GM19239 (cell line): ENCODE measurements at regions not wholly inside any gene's neighbourhood (a gene's known extent, or its start where the extent isn't known, plus 50 kb on each side); places are given as distances from the start of the nearest gene placed in this dataset.
"Not testable (repeated sequence)": the region's sequence is repeated elsewhere in the genome, so short reads cannot be mapped to it uniquely, and the experiment has no call there.

Source experiments
- DNase-seq: peaks from one replicate; pipeline ENCODE4 v3.0.0; 2011; ENCODE audit warnings: low spot score; ENCODE audit not compliant: insufficient read length
- FAIRE-seq: peaks from 2 replicates; lab custom pipeline; 2011; peaks lifted over from hg19 to GRCh38; lab: Jason Lieb, UNC

- no peak for FAIRE-seq
- DNase-seq: no peak
Observed at GRCh38 chr4:27429364-27429871, 568.8 kb downstream of the STIM2 start.

GRCh38 chr4:27442146-27442545 lies 581.5 kb downstream of the STIM2 start:
- no peak for DNase-seq
- FAIRE-seq: no peak

- not testable (repeated sequence) for DNase-seq, FAIRE-seq
Observed at GRCh38 chr4:27442661-27443060, 582.0 kb downstream of the STIM2 start.

- FAIRE-seq (no peak), DNase-seq (no peak)
Observed at GRCh38 chr4:27463816-27464215, 603.2 kb downstream of the STIM2 start.

- FAIRE-seq: no peak
- DNase-seq: no peak
Observed at GRCh38 chr4:27467351-27467750, 606.7 kb downstream of the STIM2 start.

GRCh38 chr4:27472364-27472763 lies 611.7 kb downstream of the STIM2 start:
- FAIRE-seq: no peak
- DNase-seq: no peak

GRCh38 chr4:27474691-27475090 lies 614.0 kb downstream of the STIM2 start:
- FAIRE-seq: no peak

GRCh38 chr4:27484216-27484615 lies 623.6 kb downstream of the STIM2 start:
- DNase-seq: no peak
- FAIRE-seq: no peak

More at GRCh38 chr4:27474691-27475090, 614.0 kb downstream of the STIM2 start:
- DNase-seq: no peak

GRCh38 chr4:27490315-27490714 lies 629.7 kb downstream of the STIM2 start:
- FAIRE-seq (no peak), DNase-seq (no peak)

- no peak for DNase-seq
- FAIRE-seq: no peak
Observed at GRCh38 chr4:27490766-27491165, 630.1 kb downstream of the STIM2 start.

GRCh38 chr4:27506401-27506800 lies 645.8 kb downstream of the STIM2 start:
- DNase-seq (no peak), FAIRE-seq (no peak)

GRCh38 chr4:27514711-27515110 lies 654.1 kb downstream of the STIM2 start:
- DNase-seq (no peak), FAIRE-seq (no peak)

- FAIRE-seq (no peak), DNase-seq (no peak)
Observed at GRCh38 chr4:27515140-27515539, 654.5 kb downstream of the STIM2 start.

GRCh38 chr4:27518876-27519275 lies 658.2 kb downstream of the STIM2 start:
- DNase-seq (no peak), FAIRE-seq (no peak)

- FAIRE-seq: no peak
Observed at GRCh38 chr4:27524224-27524623, 663.6 kb downstream of the STIM2 start.

GRCh38 chr4:27534488-27534887 lies 673.8 kb downstream of the STIM2 start:
- FAIRE-seq: no peak
- DNase-seq: no peak

More at GRCh38 chr4:27524224-27524623, 663.6 kb downstream of the STIM2 start:
- no peak for DNase-seq

- FAIRE-seq (no peak), DNase-seq (no peak)
Observed at GRCh38 chr4:27568236-27568951, 707.8 kb downstream of the STIM2 start.

GRCh38 chr4:27568952-27569319 lies 708.3 kb downstream of the STIM2 start:
- FAIRE-seq (no peak), DNase-seq (no peak)

GRCh38 chr4:27574743-27575142 lies 714.1 kb downstream of the STIM2 start:
- DNase-seq: no peak
- FAIRE-seq: no peak

- DNase-seq (no peak), FAIRE-seq (no peak)
Observed at GRCh38 chr4:27577951-27578350, 717.3 kb downstream of the STIM2 start.

GRCh38 chr4:27592738-27593137 lies 732.1 kb downstream of the STIM2 start:
- DNase-seq (no peak), FAIRE-seq (no peak)

GRCh38 chr4:27594922-27595321 lies 734.3 kb downstream of the STIM2 start:
- DNase-seq (no peak), FAIRE-seq (no peak)
